RKO (cell line): ENCODE measurements at regions not wholly inside any gene's neighbourhood (a gene's known extent, or its start where the extent isn't known, plus 50 kb on each side); places are given as distances from the start of the nearest gene placed in this dataset.

Experiments
- DNase-seq: peaks from one replicate; pipeline ENCODE4 v3.0.0-alpha.2; 2016; ENCODE audit warnings: low spot score

DNA sequence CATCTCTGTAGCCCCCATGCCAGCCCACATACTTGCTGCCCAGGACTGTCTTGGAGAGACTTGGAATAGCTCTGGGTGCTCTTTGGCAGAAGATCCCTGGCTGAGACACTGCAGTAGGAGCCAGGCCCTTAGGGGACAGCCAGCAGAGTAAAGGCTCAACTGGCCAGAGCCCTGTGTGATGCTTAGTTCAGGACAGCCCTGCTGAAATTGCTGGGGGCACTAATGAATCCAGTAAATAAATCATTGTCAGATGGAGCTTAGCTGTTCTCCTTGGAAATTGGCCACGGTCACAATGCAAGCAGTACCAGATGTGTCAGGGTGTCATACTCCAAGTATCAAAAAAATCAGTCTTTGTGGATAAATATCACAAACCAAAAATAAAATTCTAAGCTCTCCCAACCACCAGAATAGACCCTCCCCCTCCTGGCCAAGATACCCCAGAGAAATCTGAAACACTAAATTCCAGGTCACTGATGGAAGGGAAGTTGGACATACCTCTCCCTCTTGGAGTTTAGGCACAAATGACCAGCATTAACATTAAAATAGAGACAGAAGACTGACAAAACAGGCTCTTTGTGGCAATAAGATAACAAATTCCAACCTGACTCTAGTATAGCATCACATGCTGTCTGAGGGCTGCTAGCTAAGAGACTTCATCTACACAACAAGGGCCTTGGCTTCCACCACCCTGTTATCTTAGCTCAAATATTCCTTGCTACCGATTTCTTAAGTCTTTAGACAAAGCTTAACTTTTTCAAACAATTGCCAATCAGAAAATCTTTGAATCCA is 83.2 kb upstream of the DNAH14 start:
- DNase-seq, result no peak

DNA sequence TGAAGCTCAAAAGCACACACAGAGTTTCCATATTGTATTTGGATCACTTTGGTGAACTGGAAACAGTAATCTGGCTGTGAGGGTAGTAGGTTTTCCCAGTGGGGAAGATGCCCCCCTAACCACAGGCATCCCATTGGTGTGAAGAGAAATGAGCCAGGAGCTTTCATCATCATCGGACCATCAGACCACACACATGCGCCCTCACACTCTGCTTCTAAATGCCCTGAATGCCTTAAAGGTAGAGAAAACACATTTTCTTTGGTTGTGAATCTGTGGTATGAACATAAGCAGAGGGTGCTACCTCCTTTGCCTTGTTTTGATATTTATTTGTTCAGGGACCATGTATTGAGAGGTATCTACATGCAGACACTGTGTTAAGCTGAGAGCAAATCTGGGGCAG is 79.0 kb upstream of the DNAH14 start:
- DNase-seq, result no peak

DNA sequence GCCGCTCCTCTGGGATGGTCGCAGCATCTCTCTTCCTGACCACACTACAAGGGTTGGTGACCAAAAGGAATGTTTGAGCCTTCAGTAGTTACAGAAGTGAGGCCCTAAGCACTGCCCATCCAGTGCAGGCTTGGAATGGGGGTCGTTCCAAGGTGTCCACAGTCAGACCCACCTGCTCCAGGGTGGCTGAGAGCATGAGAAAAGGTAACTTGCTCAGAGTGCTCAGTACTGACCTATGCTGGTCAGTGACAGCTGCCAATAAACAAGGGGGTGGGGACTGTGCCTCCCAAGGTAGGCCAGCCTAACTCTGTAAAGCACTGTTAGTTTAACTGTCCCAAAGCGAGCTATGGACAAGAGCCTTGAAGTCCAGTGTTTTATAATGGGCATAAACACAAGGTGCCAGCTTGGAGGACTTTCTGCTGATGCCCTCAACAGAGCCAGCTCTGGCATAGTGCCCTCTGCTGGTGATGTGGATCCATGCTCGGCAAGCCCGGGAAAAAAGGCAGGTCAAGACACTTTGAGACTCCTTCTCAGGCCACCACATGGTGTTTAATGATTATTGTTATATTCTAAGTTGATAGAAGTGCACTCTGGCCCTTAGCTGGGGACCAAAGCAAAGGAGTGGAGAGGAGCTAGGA is 78.1 kb upstream of the DNAH14 start:
- DNase-seq, result peak; percentile 32

DNA sequence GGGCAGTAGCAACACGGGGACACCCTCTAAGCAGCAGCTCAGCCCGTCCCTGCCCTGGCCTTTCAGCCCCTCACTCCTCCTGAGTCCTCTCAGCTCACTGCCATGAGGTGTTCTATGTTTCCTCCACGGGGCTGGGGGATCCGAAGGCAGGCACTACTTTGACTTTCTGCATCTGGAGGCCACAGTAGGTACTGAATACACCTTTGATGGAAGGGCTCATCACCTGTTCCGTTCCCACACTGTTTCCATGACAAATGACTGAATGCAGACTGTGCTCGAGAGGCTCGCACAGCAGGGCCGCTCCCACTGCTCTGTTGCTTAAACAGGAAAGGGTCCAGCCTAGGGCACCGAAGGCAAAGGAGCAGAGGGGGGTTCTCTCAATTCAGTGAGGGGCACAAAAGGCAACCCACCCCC is 77.6 kb upstream of the DNAH14 start:
- no peak for DNase-seq

DNA sequence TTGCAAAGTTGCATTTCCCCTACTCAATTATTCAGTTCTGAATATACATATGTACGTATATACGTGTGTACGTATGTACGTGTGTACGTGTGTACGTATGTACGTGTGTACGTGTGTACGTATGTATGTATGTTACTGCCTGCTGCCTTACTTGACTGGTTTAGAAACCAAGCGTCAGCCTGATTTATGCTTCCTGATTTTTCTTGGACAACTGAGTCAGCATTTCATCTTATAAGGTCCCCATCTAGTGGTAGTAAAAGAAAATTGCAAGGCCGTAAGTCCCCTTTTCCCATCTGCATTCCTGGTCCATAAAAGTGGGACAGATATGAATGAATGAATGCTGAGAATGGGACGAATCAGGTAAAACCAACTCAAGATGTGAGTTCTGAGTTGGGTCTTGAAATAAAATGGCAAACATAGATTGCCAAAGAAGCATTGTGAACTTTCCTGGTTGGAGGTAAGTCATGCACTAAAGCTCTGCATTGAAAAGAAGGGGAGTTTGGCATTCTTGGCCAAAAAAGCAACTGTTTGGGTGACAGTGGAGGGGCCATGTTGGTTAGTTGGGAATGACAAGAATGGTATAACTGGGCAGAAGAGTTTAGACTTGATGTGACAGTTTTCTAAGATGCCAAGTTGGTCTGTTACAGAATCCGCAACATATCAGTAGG is 76.4 kb upstream of the DNAH14 start:
- peak; percentile 77 for DNase-seq

DNA sequence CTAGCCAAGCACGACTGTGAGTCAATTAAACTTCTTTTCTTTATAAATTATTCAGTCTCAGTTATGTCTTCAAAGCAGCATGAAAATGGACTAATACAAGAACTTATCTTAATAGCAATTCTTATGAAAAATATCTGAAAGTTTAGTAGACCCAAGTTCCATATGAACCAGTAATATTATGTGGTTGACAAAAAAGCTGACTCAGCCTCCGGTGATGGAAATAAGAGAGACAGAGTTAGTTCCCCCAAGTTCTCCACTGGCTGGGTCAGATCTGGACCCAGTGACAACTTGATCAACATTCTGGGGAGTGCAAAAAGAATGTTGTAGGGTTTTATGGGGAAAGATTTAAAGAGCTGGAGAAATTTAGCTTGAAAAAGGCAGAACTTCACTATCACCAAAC is 72.5 kb upstream of the DNAH14 start:
- no peak for DNase-seq

DNA sequence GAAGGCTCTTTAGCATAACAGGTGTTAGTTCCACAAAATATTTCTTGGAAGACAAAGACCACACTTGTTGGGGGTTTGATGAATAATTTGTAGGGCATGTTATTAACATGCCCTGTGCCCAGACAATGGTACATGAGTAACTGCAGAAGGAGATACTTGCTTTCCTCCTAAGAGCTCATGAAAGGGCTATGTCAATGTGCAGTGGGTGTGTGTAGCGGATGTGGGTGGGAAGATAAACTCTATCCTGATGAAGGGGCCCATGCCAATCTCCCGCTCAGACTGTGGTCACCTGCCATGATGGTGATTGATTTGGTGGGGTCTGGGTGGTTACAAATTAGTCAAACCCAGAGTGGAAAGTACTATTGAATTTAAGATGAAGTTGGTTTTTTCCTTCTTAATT is 69.8 kb upstream of the DNAH14 start:
- no peak for DNase-seq

DNA sequence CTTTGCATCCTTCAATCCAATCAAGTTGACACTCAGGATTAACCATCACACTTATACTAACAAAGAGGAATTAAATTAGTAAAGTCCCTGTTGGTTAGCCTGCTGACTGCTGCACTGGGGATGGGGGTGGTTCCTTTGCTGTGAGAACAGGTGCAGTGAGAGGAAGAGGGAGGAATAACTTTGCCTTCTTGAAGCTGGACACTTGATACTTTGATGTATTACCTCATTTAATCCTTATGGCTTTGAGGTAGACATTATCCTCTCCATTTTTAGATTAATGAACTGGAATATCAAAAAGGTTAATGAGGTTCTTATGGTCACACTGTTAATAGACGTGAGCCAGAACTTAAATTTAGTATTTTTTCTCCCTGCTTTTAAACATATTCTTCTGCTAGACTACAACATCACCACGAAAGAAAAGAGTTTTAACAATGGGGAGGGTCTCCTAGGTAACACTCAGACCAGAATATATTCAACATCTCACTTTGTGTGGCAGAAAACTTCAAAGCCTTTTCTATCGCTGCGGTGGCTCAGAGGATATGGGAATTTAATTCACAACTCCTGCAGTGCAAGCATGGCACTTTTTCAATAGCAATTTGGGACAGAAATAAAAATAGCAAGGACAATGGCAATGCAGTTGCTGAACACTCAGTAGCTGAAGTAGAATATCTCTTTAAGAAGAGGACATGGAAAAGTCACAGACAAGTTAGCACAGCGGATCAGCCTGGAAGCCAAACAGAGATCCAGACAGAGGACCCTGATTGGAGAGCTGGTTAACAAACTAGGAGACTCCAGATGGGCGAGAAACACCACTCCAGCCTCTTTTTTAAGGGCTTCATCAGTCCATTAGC is 68.8 kb upstream of the DNAH14 start:
- no peak for DNase-seq

DNA sequence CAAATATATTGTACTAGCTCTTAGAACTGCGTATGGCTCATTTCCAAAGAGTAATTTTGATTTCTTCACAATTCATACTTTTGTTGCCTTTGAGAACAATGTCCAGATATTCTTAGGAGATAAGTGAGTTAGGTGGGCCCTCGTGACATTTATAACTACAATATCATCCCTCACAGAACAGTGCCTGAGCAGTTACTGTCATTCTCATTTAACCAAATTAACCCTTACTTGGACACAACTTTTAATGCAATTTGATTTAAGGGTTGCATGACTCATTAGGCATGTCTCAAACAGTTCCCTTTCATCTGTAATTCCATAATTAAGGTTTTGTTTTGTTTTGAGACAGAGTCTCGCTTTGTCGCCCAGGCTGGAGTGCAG is 68.1 kb upstream of the DNAH14 start:
- DNase-seq, result no peak

DNA sequence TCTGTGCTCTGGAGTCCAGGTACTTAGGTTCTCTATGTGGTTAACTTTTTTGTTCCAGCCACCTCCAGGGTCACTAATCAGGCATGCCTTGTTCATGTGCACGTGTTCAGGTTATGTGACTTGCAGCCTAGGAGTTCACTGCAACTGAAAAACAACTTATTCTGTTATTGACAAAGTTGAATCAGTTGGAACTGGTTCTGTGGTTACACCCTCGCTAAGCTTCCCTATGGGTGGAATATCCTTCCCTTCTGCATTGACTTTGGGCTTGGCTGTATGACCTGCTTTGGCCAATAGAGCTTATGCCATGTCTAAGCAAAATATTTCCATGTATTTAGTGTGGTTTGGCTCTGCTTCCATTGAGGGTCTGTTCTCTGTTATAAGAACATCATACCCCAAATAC is 66.0 kb upstream of the DNAH14 start:
- DNase-seq, result no peak

DNA sequence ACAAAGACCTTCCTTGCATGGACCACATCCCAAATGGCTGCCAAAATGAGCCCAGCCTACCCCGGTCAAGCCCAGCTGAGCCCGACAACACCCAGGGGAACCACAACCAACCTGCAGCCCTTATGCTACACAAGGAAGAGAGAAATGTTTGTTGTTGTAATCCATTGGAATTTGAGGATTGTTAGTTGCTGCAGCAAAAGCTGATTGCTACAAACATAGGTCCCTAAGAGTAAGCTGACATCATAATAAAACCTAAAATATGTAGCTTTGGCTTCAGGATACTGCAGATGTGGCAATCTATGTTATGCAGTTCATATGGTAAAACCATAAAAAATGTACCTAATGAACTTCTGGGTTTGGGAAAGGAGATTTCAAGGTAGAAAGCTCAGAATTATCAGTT is 65.5 kb upstream of the DNAH14 start:
- DNase-seq, result no peak

DNA sequence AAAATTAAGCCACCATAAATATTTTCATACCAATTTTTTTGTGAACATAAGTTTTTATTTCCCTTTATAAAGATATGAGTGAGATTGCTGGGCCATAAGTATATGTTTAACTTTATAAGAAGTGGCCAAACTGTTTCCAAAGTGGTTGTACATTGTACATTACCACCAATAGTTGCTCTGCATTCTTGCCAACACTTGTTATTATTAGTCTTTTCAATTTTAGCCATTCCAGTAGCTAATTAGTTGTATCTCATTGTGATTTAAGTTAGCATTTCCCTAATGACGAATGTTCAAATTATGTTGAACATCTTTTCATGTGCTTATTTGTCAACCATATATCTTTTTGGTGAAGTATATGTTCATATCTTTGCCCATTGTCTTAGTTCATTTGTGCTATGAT is 64.0 kb upstream of the DNAH14 start:
- DNase-seq, result no peak

DNA sequence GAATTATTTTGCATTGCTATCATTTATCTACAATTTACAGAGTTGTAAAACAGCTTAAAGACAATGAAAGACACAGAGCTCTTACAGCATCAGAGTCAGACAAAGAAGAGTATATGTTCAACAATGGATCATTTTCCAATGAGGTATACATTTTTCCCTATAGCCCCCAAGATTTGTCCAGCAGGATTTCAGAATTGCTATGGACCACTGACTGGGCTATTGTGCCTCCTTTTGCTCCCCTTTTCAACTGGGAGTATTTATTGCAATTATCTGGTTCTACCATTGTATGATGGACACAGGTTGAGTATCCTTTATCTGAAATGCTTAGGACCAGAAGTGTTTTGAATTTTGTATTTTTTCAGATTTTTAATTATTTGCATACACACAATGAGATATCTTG is 62.5 kb upstream of the DNAH14 start:
- no peak for DNase-seq

DNA sequence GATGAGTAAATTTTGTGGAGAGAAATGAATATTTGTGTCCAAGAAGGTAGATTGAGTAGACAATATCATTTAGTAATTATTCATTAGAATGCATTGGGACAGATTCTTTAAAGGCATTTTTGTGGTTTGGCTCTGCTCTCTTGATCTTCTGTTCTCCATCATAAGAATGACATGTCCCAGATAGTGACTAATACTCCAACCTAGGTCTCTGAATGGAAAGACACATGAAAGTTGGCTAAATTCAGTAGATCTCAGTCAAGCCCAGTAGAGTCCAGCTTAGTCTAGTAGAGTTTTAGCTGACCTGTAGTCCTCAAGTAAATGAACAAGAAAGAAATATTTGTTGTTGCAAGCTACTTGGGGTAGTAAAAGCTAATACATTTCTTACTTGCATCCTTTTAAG is 61.8 kb upstream of the DNAH14 start:
- no peak for DNase-seq

DNA sequence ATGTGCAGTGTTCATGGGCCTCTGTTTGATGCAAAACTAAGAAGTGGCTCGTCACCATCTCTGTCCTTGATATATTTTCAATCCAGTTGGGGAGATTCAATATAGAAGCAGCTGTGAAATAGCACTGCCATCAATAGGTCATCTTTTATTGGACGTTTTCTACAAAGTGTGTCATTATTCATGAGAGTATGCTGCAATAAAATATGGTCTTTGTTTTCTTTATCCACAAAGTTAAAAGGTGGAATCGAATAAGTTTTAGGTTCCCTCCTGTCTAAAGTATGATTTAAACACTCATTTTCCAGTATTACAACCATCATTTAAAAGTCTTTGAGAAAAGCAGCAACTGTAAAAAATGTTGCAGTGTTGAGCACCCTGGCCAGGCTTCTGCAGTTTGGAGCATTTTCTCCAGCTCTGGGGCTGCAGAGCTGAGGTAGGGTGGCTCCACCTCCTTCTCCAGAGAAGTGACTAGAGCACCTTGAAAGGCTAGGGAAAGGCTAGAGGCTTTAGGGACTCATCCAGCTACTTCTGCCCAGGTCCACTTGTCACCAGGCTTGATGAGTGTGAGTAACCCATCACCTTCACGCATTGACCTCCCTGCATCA is 56.5 kb upstream of the DNAH14 start:
- no peak for DNase-seq

DNA sequence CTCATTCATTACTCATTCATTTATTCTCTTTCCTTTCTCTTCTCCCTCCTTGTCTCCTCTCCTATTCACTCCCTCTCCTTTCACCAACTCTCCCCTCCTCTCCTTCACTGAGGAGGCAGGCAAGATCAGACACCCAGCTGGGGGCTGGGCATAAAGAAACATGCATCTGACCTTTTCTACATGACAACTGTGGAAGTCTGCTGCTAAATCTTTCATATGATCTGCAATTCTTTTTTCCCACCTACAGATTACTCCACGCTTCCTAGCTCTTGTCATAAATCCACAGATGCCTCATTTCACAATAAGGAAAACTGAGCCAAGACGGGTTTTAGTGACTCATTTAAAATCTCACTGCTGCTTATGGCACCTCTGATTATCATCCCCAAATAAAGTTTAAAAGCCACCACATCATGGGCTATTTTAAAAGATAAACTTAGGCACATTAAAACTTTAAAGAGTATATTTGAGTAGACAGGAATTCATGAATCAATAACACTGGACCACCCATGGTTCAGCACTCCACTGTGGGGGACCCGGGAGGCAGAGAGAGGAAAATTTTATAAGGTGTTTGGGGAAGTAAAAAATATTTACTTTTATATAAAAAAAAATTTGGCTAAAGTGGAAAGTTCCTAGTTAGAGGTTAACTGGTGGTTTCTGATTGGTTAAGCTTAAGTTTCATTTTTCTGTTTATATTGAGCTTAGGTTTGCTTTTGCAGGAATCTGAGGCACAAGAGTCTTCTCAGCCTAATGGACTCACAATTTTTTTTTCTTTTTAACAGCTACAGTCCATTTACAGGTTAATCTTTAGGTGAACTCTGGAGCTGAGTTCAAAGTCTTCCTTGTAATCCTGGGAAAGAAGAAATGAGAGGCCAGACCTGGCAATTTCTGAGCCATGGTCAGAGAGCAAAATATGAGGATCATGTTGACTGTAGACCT is 55.8 kb upstream of the DNAH14 start:
- no peak for DNase-seq

DNA sequence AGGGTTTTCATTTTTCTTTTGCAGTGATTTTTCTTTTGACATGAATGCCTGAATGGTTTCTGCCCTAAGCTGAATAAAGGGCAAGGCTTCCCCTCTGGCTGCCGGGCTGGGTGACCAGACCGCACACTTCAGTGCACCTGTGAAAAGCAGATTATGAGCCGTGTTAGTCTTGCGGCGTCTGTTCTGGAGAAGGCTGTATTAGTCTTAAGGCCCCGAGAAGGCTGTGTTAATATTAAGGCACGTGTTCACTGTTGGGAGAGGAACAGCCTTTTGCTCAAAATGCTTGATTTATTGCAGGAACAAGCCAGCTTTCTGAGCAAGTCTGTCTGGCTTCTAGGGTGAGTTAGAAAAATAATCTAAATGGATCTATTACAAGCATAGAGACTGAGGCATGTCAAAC is 54.7 kb upstream of the DNAH14 start:
- DNase-seq, result no peak

DNA sequence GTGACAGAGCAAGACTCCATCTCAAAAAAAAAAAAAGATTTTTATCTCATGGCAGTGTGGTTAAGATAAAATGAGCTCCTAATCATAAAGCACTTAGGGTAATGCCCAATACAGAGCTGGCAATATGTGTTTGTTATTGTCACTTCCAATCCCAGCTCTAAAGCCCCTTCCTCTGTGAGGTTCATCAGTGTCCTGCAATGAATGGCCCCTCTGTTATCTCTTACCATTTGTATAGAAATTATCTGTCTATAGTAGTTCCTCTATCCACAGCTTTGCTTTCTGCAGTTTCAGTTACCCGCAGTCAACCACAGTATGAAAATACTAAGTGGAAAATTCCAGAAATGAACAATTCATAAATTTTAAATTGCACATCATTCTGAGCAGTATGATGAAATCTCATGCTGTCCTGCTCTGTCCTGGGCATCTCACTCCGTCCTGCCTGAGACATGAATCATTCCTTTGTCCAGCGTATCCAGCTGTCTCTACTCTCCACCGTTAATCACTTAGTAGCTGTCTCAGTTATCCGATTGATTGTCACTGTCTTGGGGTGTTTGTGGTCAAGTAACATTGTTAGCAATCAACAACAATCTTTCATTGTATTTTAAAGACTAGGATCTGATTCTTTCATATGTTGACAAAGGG is 50.2 kb upstream of the DNAH14 start:
- no peak for DNase-seq
